Prostate gland (tissue), 2 donors: ENCODE measurements at regions not wholly inside any gene's neighbourhood (a gene's known extent, or its start where the extent isn't known, plus 50 kb on each side); places are given as distances from the start of the nearest gene placed in this dataset.

Source experiments
- CTCF ChIP-seq, 4 experiments: fragments of 200-600 bp in 2 of 4; fragments of 450-650 bp in 2 of 4; sonication (generic) in 2 of 4; IDR thresholded peaks; 1 replicate in 3 of 4; 2 replicates in 1 of 4; pipeline ENCODE4 v1.5.1; 2016 to 2019; ENCODE audit warnings: antibody characterized with exemption in 4 of 4, mild to moderate bottlenecking in 2 of 4, moderate library complexity in 2 of 4
- POLR2AphosphoS5 ChIP-seq: sonication (generic); formaldehyde crosslinking; IDR thresholded peaks from one replicate; pipeline ENCODE4 v1.6.1; 2017; ENCODE audit warnings: antibody characterized with exemption

- TF ChIP-seq CTCF (IDR thresholded peaks at IDR 0.05) (no peak), POLR2AphosphoS5 (no peak)
Measured at GRCh38 chr2:121001641-121002040, 266.0 kb downstream of the GLI2 start.
